ENCODE measurements at regions not wholly inside any gene's neighbourhood (a gene's known extent, or its start where the extent isn't known, plus 50 kb on each side); places are given as distances from the start of the nearest gene placed in this dataset.

DNA sequence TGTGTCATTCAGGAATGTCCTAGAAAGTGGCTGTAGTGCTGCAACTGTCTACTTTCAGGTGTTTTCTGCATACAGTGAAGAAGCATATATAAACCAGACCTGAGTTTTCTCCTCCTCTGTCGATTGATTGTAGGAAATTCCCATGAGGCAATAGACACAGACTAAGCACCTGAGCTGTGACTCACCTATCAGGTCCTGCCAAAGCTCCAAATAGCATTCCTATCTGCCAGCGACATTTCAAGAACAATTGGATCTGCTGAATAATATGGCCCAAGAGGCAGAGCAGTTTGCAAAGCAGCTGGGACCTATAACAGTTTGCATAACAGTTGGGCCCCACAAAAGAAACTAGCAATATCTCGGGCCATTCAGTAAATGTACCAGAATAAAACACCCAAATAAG lies 360.4 kb downstream of the HAO1 start:
- TF ChIP-seq BHLHE40 (IDR thresholded peaks at IDR 0.05; ENCODE audit: low read depth, low read length) (no peak), RFX5 (IDR thresholded peaks at IDR 0.05; ENCODE audit: low read depth, low read length) (no peak), SMC3 (IDR thresholded peaks at IDR 0.05; ENCODE audit: low read depth, low read length) (no peak), CEBPB (IDR thresholded peaks at IDR 0.05; ENCODE audit: low read depth, low read length) (no peak), CHD1 (IDR thresholded peaks at IDR 0.05; ENCODE audit: low read depth, low read length) (no peak), MXI1 (IDR thresholded peaks at IDR 0.05; ENCODE audit: borderline replicate concordance, low read depth, low read length) (no peak), RAD21 (IDR thresholded peaks at IDR 0.05; ENCODE audit: low read length) (no peak), MAFK (IDR thresholded peaks at IDR 0.05; ENCODE audit: low read depth, low read length) (no peak), FOS (IDR thresholded peaks at IDR 0.05; ENCODE audit: low read depth, low read length) (no peak), NFE2L2 (IDR thresholded peaks at IDR 0.05; ENCODE audit: low read depth, low read length) (no peak), POLR2A (IDR thresholded peaks at IDR 0.05; ENCODE audit: low read depth, low read length) (no peak), MAZ (IDR thresholded peaks at IDR 0.05; ENCODE audit: borderline replicate concordance, low read depth, low read length) (no peak), RCOR1 (IDR thresholded peaks at IDR 0.05; ENCODE audit: insufficient replicate concordance, low read length) (no peak)
- TF ChIP-seq, protein P1, sequence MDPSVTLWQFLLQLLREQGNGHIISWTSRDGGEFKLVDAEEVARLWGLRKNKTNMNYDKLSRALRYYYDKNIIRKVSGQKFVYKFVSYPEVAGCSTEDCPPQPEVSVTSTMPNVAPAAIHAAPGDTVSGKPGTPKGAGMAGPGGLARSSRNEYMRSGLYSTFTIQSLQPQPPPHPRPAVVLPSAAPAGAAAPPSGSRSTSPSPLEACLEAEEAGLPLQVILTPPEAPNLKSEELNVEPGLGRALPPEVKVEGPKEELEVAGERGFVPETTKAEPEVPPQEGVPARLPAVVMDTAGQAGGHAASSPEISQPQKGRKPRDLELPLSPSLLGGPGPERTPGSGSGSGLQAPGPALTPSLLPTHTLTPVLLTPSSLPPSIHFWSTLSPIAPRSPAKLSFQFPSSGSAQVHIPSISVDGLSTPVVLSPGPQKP (IDR thresholded peaks at IDR 0.05; ENCODE audit: borderline replicate concordance, low read depth, low read length): no peak
- TF ChIP-seq, protein P2, sequence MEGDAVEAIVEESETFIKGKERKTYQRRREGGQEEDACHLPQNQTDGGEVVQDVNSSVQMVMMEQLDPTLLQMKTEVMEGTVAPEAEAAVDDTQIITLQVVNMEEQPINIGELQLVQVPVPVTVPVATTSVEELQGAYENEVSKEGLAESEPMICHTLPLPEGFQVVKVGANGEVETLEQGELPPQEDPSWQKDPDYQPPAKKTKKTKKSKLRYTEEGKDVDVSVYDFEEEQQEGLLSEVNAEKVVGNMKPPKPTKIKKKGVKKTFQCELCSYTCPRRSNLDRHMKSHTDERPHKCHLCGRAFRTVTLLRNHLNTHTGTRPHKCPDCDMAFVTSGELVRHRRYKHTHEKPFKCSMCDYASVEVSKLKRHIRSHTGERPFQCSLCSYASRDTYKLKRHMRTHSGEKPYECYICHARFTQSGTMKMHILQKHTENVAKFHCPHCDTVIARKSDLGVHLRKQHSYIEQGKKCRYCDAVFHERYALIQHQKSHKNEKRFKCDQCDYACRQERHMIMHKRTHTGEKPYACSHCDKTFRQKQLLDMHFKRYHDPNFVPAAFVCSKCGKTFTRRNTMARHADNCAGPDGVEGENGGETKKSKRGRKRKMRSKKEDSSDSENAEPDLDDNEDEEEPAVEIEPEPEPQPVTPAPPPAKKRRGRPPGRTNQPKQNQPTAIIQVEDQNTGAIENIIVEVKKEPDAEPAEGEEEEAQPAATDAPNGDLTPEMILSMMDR (conservative IDR thresholded peaks at IDR 0.05; ENCODE audit: low read depth, low read length): no peak
- TF ChIP-seq, protein P3, sequence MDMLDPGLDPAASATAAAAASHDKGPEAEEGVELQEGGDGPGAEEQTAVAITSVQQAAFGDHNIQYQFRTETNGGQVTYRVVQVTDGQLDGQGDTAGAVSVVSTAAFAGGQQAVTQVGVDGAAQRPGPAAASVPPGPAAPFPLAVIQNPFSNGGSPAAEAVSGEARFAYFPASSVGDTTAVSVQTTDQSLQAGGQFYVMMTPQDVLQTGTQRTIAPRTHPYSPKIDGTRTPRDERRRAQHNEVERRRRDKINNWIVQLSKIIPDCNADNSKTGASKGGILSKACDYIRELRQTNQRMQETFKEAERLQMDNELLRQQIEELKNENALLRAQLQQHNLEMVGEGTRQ (IDR thresholded peaks at IDR 0.05; ENCODE audit: low read depth, low read length): no peak
- Histone ChIP-seq H3K4ac (ENCODE audit: low read depth, low read length) (no peak overlapping the region), H3K27me3 (ENCODE audit: control insufficient read depth, insufficient read depth, low read length) (no peaks in the 10 kb centered on the region), H2BK5ac (ENCODE audit: low read depth, low read length, poor library complexity, severe bottlenecking) (no peak overlapping the region), H2AFZ (replicated peaks; ENCODE audit: low read length, poor library complexity) (no peak overlapping the region), H2BK15ac (ENCODE audit: low read depth, low read length) (no peak overlapping the region), H3K23ac (ENCODE audit: low read depth, low read length) (no peak overlapping the region), H2AK9ac (replicated peaks; ENCODE audit: low read depth, low read length, poor library complexity) (no peak overlapping the region), H4K5ac (ENCODE audit: low read depth, low read length) (no peak overlapping the region), H2BK20ac (ENCODE audit: low read depth, low read length) (no peak overlapping the region), H3K36me3 (ENCODE audit: control insufficient read depth, insufficient read depth, low read length) (no peaks in the 10 kb centered on the region), H4K91ac (ENCODE audit: insufficient read depth, low read depth, low read length) (no peak overlapping the region), H3K9ac (ENCODE audit: low read depth, low read length) (no peak overlapping the region), H3K4me2 (ENCODE audit: low read depth, low read length) (no peak overlapping the region), H3K18ac (ENCODE audit: low read depth, low read length) (no peak overlapping the region), H3K9me1 (ENCODE audit: insufficient read depth, low read length) (no peaks in the 10 kb centered on the region), H3K4me1 (ENCODE audit: control insufficient read depth, insufficient read depth, low read length) (no peaks in the 10 kb centered on the region), H2BK120ac (ENCODE audit: low read depth, low read length) (no peak overlapping the region), H3K9me3 (ENCODE audit: control insufficient read depth, insufficient read depth, low read length) (no peaks in the 10 kb centered on the region), H2AK5ac (ENCODE audit: low read depth, low read length) (no peak overlapping the region), H3K14ac (replicated peaks; ENCODE audit: low read depth, low read length) (no peak overlapping the region), H3K4me3 (ENCODE audit: insufficient read depth, low read depth, low read length) (no peak overlapping the region), H3K56ac (ENCODE audit: extremely low read depth, insufficient read depth, low read length) (no peak overlapping the region), H3K27ac (ENCODE audit: insufficient read depth, low read length) (no peak overlapping the region), H3K79me1 (ENCODE audit: low read depth in 1 of 2, low read length in 2 of 2) (no peaks in the 10 kb centered on the region), H4K20me1 (ENCODE audit: insufficient read depth, low read length) (no peaks in the 10 kb centered on the region), H4K8ac (ENCODE audit: low read depth in 2 of 2, low read length in 2 of 2) (no peak overlapping the region)
- CTCF ChIA-PET: no interaction called here
- dilution Hi-C loops (cut with HindIII; ENCODE audit: low sequenced_read_pairs, unreplicated experiment): no loop called here
- DNase-seq (no peak), ATAC-seq (ENCODE audit: low read depth) (no peak)
- POLR2A ChIA-PET (ENCODE audit: unreplicated experiment): no interaction called here
- in situ Hi-C loops (cut with MboI; ENCODE audit: low sequenced_read_pairs): no loop called here
- 0% methylated on average over 1 of the region's 3 CpGs; no CpG with 5 or more reads in 1 of the 2 experiments for WGBS, 2 experiments (ENCODE audit: extremely low coverage in 2 of 2, insufficient read length in 1 of 2)
- intact Hi-C loops (cut with micrococcal nuclease): no loop called here
- no TSS peak for BruUV-seq (replicated peaks)
